Activated CD4-positive, alpha-beta T cell treated with anti-CD3 and anti-CD28 coated beads, Interleukin-2, amount 10 ng/mL, durations not matched to agents 24 days and 14 days (primary cell): ENCODE measurements at regions not wholly inside any gene's neighbourhood (a gene's known extent, or its start where the extent isn't known, plus 50 kb on each side); places are given as distances from the start of the nearest gene placed in this dataset.

Experiments used
- DNase-seq: peaks from one replicate; pipeline ENCODE4 v3.0.0; 2022
- H3K27ac Mint-ChIP-seq: one replicate; pipeline ENCODE4 v1.8.0; 2022; ENCODE audit warnings: mild to moderate bottlenecking, mixed read lengths
- H3K27me3 Mint-ChIP-seq: one replicate; pipeline ENCODE4 v1.8.0; 2022; ENCODE audit warnings: mixed read lengths
- H3K36me3 Mint-ChIP-seq: one replicate; pipeline ENCODE4 v1.8.0; 2022; ENCODE audit warnings: low read depth, mild to moderate bottlenecking, mixed read lengths
- H3K4me1 Mint-ChIP-seq: one replicate; pipeline ENCODE4 v1.8.0; 2021; ENCODE audit warnings: mixed read lengths
- H3K4me3 Mint-ChIP-seq: one replicate; pipeline ENCODE4 v1.8.0; 2022; ENCODE audit warnings: mild to moderate bottlenecking, moderate library complexity, mixed read lengths
- H3K9me3 Mint-ChIP-seq: one replicate; pipeline ENCODE4 v1.8.0; 2021; ENCODE audit warnings: mixed read lengths
- intact Hi-C: fragments of 100-400 bp; cut with micrococcal nuclease; formaldehyde crosslinking; loops from one replicate; pipeline ENCODE4 v1.15.1; 2023

DNA sequence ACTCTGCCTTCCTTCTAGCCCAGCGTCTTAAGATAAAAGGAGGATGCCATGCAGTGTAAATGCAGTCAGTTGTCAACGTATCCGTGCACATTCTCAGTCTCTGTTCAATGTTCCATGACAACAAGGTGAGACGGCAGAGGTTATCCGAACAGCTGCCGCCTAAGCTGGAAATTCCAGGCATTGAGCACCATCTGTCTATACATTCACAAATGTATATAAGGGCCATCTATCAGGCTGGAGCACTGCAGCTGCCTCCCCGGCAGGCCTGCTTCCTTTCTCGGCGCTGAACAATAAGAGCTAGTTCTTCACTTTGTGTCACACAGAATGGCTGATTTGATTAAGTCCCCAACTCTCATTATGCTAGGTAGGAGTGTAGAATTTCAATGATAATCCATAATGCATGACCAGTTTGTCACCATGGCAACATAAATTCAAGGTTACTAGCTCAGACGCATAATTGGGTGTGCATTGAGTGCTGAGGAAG lies 282.2 kb upstream of the SOX11 start:
- intact Hi-C loops, result no loop called here
- Mint-ChIP-seq H3K4me1 (no peaks in the 10 kb centered on the region), H3K27ac (no peak overlapping the region), H3K27me3 (no peaks in the 10 kb centered on the region), H3K9me3 (no peaks in the 10 kb centered on the region), H3K36me3 (no peaks in the 10 kb centered on the region), H3K4me3 (no peak overlapping the region)
- DNase-seq, result no peak

DNA sequence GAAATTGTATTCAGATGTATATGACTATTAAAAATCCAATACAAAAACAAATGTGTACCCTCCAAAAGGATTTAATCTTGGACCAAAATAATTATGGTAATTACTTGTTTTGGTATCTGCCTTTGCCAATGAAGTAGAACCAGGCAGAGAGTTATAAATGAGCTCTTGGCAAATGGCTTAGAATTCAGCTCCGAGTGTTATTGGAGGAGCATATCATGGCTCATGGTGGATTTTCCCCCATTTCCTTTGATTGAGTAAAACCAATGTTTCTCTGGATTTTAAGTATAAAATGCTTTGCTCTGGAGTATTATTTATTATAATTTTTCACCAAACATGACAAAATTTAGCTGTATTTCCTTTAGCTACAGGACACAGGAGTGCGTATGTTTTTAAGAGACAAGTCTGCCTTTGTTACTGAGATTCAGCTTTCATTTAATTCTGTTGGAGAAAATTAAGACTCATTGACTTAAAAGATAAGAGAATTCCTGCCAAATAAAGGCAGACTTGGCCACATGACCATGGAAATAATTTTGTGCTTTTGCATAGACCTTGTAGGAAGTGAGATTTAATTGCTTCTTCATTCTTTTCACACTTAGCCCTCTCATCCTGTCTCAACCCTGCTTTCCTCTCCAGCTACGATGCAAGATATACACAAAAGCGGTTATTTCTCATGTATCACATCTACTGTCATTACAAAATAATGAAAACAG lies 281.0 kb upstream of the SOX11 start:
- Mint-ChIP-seq H3K4me1 (no peaks in the 10 kb centered on the region), H3K36me3 (no peaks in the 10 kb centered on the region), H3K27me3 (no peaks in the 10 kb centered on the region), H3K4me3 (no peak overlapping the region), H3K27ac (no peak overlapping the region), H3K9me3 (no peaks in the 10 kb centered on the region)
- intact Hi-C loops, result no loop called here
- no peak for DNase-seq

DNA sequence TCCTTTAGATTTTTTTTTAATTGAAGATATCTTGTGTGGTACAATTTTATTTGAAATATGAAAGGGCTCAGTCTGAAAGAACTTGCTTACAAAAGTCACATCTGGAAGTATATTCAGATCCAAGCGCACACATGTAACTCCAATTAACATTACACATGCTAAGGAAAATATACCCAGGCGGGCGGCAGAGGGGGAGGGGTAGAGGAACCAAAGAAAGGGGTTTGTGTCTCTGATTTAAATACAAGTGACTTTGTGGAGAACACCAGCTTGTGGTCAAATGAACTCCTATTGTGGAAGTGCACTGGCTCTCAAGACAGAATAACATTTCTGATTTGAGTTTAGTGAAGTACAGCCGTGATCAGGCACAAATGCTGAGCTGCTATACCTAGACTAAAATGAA lies 280.2 kb upstream of the SOX11 start:
- H3K9me3 Mint-ChIP-seq, result no peaks in the 10 kb centered on the region
- no peaks in the 10 kb centered on the region for H3K4me1 Mint-ChIP-seq
- H3K27ac Mint-ChIP-seq, result no peak overlapping the region
- no peaks in the 10 kb centered on the region for H3K36me3 Mint-ChIP-seq
- no peak for DNase-seq
- H3K4me3 Mint-ChIP-seq, result no peak overlapping the region
- H3K27me3 Mint-ChIP-seq, result no peaks in the 10 kb centered on the region
- intact Hi-C loops, result no loop called here

DNA sequence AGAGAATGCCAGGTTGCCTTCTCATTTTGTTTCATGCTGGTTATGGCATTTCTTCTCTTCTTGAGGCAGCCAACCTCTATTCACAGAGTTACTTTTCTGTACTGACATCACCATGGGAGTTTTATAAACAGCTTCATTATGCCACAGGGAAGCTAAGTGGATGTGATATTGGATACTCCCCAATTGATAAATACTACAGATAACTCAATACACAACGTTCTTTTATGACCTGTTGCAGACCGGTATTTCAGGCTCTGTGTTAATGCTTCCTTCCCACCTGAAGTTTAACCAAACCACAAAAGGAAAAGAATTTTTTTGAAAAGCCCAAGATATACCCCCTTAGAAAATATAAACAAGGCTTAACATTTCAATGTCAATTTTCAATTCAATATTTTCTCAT lies 258.3 kb upstream of the SOX11 start:
- Mint-ChIP-seq H3K9me3 (no peaks in the 10 kb centered on the region), H3K27me3 (no peaks in the 10 kb centered on the region), H3K36me3 (no peaks in the 10 kb centered on the region), H3K4me1 (no peaks in the 10 kb centered on the region), H3K27ac (no peak overlapping the region), H3K4me3 (no peak overlapping the region)
- no peak for DNase-seq
- intact Hi-C loops, result no loop called here

DNA sequence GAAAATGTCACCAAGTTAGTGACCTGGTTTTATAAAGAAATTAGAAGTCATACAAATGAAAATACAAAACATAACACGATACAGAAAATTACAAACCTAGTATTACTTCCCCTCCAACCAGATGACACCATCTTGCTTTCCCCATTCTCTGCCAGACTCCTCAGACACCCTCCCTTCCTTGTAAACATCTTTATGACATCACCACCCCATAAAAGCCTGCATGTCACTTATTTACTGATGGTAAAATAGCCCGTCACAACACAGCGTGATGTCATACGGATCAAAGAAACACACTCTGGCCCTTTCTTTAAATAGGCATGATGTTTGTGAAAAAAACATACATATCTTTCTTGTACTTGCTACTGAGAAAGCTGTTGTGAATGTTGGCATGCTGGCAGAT lies 254.8 kb upstream of the SOX11 start:
- no peak overlapping the region for H3K4me3 Mint-ChIP-seq
- intact Hi-C loops, result no loop called here
- H3K9me3 Mint-ChIP-seq, result no peaks in the 10 kb centered on the region
- H3K27ac Mint-ChIP-seq, result no peak overlapping the region
- no peaks in the 10 kb centered on the region for H3K4me1 Mint-ChIP-seq
- H3K27me3 Mint-ChIP-seq, result no peaks in the 10 kb centered on the region
- H3K36me3 Mint-ChIP-seq, result no peaks in the 10 kb centered on the region
- no peak for DNase-seq

DNA sequence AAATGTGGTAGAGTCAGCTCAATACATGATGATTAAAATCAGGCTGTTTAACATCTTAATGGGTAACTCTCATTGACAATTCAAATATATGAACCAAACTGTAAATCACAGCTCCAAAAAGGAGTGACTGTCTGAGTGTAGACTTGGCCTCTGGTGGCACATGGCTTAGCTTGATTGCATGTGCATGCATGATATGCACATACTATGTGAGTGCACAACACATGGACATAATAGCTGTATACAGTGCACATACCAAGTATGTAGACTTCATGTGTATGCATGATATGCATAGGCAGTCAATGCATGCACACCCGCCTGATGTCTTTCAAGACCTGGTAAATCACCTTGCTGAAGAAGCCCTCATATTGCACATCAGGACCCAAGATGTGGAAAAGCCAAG lies 252.0 kb upstream of the SOX11 start:
- intact Hi-C loops, result no loop called here
- H3K27ac Mint-ChIP-seq, result no peak overlapping the region
- H3K36me3 Mint-ChIP-seq, result no peaks in the 10 kb centered on the region
- no peaks in the 10 kb centered on the region for H3K27me3 Mint-ChIP-seq
- no peak for DNase-seq
- peaks cover 4% of the 10 kb centered on the region for H3K9me3 Mint-ChIP-seq
- no peaks in the 10 kb centered on the region for H3K4me1 Mint-ChIP-seq
- no peak overlapping the region for H3K4me3 Mint-ChIP-seq

DNA sequence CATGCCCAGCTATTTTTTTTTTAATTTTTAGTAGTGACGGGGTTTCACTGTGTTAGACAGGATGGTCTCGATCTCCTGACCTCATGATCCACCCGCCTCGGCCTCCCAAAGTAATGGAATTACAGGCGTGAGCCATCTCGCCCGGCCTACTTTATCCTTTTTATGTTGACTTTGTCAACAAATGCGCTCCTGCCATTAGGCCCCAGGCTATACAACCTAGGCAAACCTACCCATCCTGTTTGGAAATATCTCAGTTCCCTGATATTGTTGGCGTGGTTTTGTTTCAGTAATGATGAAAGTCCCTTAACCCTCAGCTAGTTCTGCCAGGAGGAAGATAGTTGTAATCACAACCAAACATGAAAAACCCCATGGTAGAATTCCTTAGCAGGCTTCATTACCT lies 249.4 kb upstream of the SOX11 start:
- Mint-ChIP-seq H3K4me3 (no peak overlapping the region), H3K9me3 (peaks cover 4% of the 10 kb centered on the region), H3K27me3 (no peaks in the 10 kb centered on the region), H3K4me1 (no peaks in the 10 kb centered on the region), H3K36me3 (no peaks in the 10 kb centered on the region), H3K27ac (no peak overlapping the region)
- no peak for DNase-seq
- intact Hi-C loops, result no loop called here

DNA sequence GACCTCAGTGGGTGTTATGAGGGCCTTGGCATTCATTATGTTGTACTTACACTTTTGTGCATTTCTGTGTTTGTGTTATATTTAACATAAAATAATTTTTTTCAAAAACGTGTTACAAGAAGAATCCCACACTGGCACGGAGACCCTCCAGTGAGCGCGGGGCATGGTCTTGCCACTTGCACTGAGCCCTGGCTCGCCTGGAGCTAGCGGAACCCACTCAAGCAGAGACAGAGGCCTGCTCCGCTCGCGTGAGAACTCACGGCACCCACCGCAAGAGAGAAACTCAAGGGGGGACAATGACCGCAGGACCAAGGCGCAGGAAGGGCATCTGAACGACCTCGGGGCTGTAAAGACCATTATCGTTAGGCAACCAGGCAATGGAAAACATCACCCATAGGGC lies 248.0 kb upstream of the SOX11 start:
- no peak for DNase-seq
- intact Hi-C loops, result no loop called here
- no peak overlapping the region for H3K27ac Mint-ChIP-seq
- H3K9me3 Mint-ChIP-seq, result peaks cover 4% of the 10 kb centered on the region
- H3K4me1 Mint-ChIP-seq, result no peaks in the 10 kb centered on the region
- H3K36me3 Mint-ChIP-seq, result no peaks in the 10 kb centered on the region
- no peaks in the 10 kb centered on the region for H3K27me3 Mint-ChIP-seq
- H3K4me3 Mint-ChIP-seq, result no peak overlapping the region

DNA sequence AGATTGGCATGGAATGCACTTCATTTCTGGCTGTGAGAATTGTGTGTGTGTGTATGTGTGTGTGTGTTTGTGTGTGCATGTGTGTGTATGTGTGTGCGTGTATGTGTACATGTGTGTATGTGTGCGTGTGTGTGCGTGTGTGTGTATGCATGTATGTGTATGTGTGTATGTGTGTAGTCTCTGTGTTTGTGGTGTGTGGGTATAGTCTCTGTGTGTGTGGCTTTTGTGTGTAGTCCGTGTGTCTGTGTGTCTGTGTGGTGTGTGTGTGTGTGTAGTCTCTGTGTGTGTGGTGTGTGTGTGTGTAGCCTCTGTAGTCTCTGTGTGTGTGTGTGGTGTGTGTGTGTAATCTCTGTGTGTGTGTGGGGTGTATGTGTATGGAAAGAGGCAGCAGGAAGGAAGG lies 247.3 kb upstream of the SOX11 start:
- H3K27me3 Mint-ChIP-seq, result no peaks in the 10 kb centered on the region
- H3K4me1 Mint-ChIP-seq, result no peaks in the 10 kb centered on the region
- H3K9me3 Mint-ChIP-seq, result peaks cover 4% of the 10 kb centered on the region
- no peaks in the 10 kb centered on the region for H3K36me3 Mint-ChIP-seq
- intact Hi-C loops, result no loop called here
- H3K27ac Mint-ChIP-seq, result no peak overlapping the region
- H3K4me3 Mint-ChIP-seq, result no peak overlapping the region
- DNase-seq, result no peak

DNA sequence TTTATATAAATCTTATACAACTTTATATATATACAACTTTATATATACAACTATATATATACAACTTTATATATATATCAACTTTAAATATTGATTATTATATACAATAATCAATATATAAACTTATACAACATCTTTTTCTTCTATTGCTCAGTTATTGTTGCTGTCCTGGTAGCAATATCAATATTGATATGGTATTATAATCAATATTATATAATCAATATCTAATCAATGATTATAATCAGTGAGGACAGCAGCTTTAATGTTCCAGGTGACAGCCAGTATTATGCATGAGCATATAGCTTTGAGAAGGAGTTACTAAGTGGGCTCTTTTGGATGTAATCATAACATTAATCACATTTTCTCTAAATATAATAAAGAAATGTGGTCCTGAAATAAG lies 242.3 kb upstream of the SOX11 start:
- no peaks in the 10 kb centered on the region for H3K27me3 Mint-ChIP-seq
- intact Hi-C loops, result no loop called here
- H3K36me3 Mint-ChIP-seq, result no peaks in the 10 kb centered on the region
- H3K4me3 Mint-ChIP-seq, result no peak overlapping the region
- no peak for DNase-seq
- peaks cover 2% of the 10 kb centered on the region for H3K9me3 Mint-ChIP-seq
- H3K27ac Mint-ChIP-seq, result no peak overlapping the region
- H3K4me1 Mint-ChIP-seq, result no peaks in the 10 kb centered on the region

DNA sequence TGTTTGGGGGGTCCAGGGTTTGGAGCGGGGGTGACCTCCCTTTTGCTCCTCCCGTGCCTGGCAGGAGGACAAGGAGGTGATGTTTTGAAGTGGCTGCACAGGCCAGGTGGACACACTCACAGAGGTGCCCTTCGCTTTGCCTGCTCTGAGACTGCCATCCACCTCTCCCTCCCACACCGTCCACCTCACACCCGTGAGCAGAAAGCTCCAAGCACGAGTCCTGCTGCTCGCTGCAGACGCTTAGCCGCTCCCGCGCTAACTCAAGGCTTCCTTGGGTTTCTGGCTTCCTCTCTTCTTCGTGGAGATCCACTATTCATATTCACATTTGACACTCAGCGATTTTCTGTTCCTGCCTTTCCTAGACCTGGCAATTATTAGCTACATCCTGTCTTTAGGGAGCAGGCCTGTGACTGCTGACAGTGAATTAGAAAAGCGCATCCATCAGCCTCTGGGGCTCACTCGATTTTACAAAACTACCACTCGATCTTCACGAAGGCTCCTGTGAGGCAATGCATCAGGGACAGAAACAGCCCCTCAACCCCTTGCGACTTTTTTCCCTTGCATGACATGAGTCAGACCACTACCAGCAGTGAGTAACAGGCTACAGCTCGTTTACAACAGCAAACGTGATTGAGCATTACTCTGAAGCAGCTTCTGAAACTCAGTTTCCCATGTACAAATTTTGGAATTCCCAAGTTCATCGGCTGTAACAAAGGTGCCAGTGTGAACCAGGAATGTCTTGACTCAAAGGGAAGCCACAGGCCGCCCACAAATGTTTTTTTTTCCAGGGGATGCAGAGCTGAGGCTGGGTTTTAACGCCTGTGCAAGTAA lies 238.7 kb upstream of the SOX11 start:
- Mint-ChIP-seq H3K27ac (no peak overlapping the region), H3K4me3 (no peak overlapping the region), H3K27me3 (no peaks in the 10 kb centered on the region), H3K36me3 (no peaks in the 10 kb centered on the region), H3K4me1 (no peaks in the 10 kb centered on the region), H3K9me3 (no peaks in the 10 kb centered on the region)
- intact Hi-C loops, result no loop called here
- peak; percentile 39 for DNase-seq

DNA sequence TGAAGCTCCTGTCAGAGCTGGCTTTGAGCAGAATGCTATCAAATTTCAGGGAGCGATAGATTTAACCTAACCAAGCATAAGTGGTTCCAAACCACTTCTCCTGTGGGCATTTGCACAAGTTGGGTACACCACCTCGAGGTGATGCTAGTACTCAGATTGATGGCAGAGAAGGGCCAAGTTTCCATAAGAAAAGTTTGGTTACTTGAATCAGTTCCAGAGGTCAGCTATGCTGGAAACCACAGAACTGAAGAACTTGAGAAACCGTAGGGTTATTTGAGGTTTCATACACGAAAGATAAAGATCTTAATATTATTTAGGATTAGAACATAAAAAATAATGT lies 238.2 kb upstream of the SOX11 start:
- H3K4me1 Mint-ChIP-seq, result no peaks in the 10 kb centered on the region
- intact Hi-C loops, result no loop called here

DNA sequence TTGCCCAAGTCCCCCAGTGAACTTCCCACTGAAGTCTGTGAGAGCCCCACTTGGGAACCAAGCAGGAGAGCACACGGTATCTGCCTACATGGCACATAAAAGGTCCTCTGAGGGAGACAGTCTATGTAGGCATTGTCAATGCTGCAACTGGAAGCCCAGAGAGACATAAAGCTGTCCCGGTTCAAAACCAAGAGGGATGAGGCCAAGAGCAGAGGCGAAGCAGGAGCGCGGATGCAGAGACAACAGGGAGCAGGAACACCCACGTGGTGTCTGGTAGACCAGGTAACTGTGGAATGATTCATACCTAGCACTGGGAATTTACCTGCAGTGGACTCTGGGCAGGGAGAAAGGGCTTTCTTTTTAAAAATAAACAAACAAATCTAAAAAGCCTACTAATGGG lies 233.1 kb upstream of the SOX11 start:
- Mint-ChIP-seq H3K27ac (no peak overlapping the region), H3K27me3 (no peaks in the 10 kb centered on the region), H3K4me3 (no peak overlapping the region), H3K9me3 (no peaks in the 10 kb centered on the region), H3K4me1 (no peaks in the 10 kb centered on the region), H3K36me3 (no peaks in the 10 kb centered on the region)
- intact Hi-C loops, result no loop called here
- DNase-seq, result no peak

More for the DNA sequence above, 238.2 kb upstream of the SOX11 start:
- H3K36me3 Mint-ChIP-seq, result no peaks in the 10 kb centered on the region
- DNase-seq, result peak; percentile 13
- H3K27ac Mint-ChIP-seq, result no peak overlapping the region
- no peak overlapping the region for H3K4me3 Mint-ChIP-seq
- no peaks in the 10 kb centered on the region for H3K9me3 Mint-ChIP-seq
- H3K27me3 Mint-ChIP-seq, result no peaks in the 10 kb centered on the region

DNA sequence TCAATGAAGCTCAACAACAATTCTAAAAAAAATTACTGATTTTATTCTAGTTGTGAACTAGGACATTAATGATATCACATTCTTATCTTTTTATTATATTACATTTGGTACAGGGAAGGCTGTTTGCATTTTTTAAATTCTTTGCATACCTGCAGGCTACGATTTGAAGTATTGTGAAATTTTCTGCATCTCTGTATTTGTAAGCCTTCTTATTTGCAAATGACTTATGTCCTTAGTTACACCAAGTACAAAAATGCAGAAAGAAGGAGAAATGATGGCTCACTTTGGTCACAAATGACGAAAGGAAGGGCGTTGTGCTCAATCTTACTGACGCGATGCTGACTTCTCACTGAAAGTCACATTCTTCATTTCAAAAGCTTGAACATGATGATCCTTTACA lies 227.5 kb upstream of the SOX11 start:
- Mint-ChIP-seq H3K9me3 (no peaks in the 10 kb centered on the region), H3K4me1 (no peaks in the 10 kb centered on the region), H3K27me3 (no peaks in the 10 kb centered on the region), H3K4me3 (no peak overlapping the region), H3K36me3 (no peaks in the 10 kb centered on the region), H3K27ac (no peak overlapping the region)
- intact Hi-C loops, result no loop called here
- no peak for DNase-seq

DNA sequence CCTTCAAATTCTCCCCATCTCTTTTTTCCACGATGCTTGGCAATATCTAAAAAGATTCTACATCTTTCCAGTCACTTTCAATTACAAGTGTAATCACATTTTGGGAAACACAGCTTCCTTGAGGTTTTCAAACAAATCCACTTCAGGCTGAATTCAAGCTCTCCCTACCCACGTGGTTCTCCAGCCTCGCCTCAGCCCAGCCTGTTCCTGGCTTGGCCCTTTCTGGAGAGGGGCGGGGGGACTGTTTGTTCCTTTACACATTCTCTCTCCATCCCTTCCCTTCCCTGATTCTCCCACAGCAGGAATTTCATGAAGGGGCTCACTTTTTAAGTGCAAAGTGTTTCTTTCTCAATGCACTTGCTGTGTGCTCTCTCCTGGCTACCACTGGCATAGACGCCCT lies 226.3 kb upstream of the SOX11 start:
- Mint-ChIP-seq H3K27me3 (no peaks in the 10 kb centered on the region), H3K36me3 (no peaks in the 10 kb centered on the region), H3K4me3 (no peak overlapping the region), H3K4me1 (no peaks in the 10 kb centered on the region), H3K9me3 (no peaks in the 10 kb centered on the region), H3K27ac (no peak overlapping the region)
- intact Hi-C loops, result no loop called here
- DNase-seq, result no peak
